Adrenal gland (tissue), 9 donors: ENCODE measurements at regions not wholly inside any gene's neighbourhood (a gene's known extent, or its start where the extent isn't known, plus 50 kb on each side); places are given as distances from the start of the nearest gene placed in this dataset.
"Not testable (repeated sequence)": the region's sequence is repeated elsewhere in the genome, so short reads cannot be mapped to it uniquely, and the experiment has no call there.

ENCODE experiments used
- DNase-seq, 7 donors: peaks; one replicate each; pipeline ENCODE4 v3.0.0-alpha.2; 2019 to 2020
- H3K27ac ChIP-seq, 5 donors: fragments of 200-600 bp; sonication (generic) in 4 of 5; 1 replicate in 3 of 5; 2 replicates in 2 of 5; pipeline versions ENCODE4 v1.5.1 to v1.8.0; 2016 to 2020; ENCODE audit warnings: mild to moderate bottlenecking in 1 of 5
- H3K27me3 ChIP-seq: fragments of 200-600 bp; 2 replicates; pipeline ENCODE4 v1.8.0; 2021
- H3K36me3 ChIP-seq, 2 donors: fragments of 200-600 bp; replicated peaks in 1 of 2; 1 replicate in 1 of 2; 2 replicates in 1 of 2; pipeline versions ENCODE4 v1.5.1 to v1.8.0; 2018 to 2022
- H3K4me1 ChIP-seq, 2 donors: fragments of 200-600 bp; replicated peaks in 1 of 2; 1 replicate in 1 of 2; 2 replicates in 1 of 2; pipeline versions ENCODE4 v1.5.1 to v1.8.0; 2018 to 2021
- H3K4me3 ChIP-seq, 4 donors: fragments of 200-600 bp; sonication (generic) in 3 of 4; one replicate each; pipeline ENCODE4 v1.5.1; 2016 to 2018
- H3K9me3 ChIP-seq, 3 donors: fragments of 200-600 bp; sonication (generic) in 1 of 3; replicated peaks in 1 of 3; 1 replicate in 2 of 3; 2 replicates in 1 of 3; pipeline versions ENCODE4 v1.5.1 to v1.8.0; 2016 to 2021
- CTCF ChIP-seq, 6 experiments: fragments of 450-650 bp in 4 of 6; fragments of 200-600 bp in 2 of 6; sonication (generic) in 1 of 6; IDR thresholded peaks; 1 replicate in 5 of 6; 2 replicates in 1 of 6; pipeline versions ENCODE4 v1.5.1 to v1.8.0; 2016 to 2021; ENCODE audit warnings: antibody characterized with exemption in 6 of 6, mild to moderate bottlenecking in 2 of 6, moderate library complexity in 1 of 6
- POLR2A ChIP-seq, 2 donors: fragments of 450-650 bp; IDR thresholded peaks; one replicate each; pipeline ENCODE4 v1.6.1; 2017; ENCODE audit warnings: antibody characterized with exemption in 2 of 2, mild to moderate bottlenecking in 2 of 2, moderate library complexity in 1 of 2
- WGBS, 4 donors: extraction: QIAGEN DNeasy Blood & Tissue Kit in 2 of 4; methylation state at CpG; one replicate each; pipeline versions ENCODE4 v1.1.5 to v1.1.7; 2013 to 2017; 5-methylcytosine and 5-hydroxymethylcytosine counted together
- intact Hi-C, 2 donors: fragments of 100-400 bp; cut with DNase I; formaldehyde crosslinking; loops; one replicate each; pipeline versions ENCODE4 v1.14.1 to v1.15.0; 2022 to 2023
- donor health status: healthy with polysubstance abuse.
- donor health status: Bipolar disorder and iron deficiency.
- donor health status: DM: yes; HTN: yes; CAD: no.
- donor health status: DM: no; HTN: no; CAD: no.
- donor health status: DM: no; HTN: no; CAD: no.

GRCh38 chr5:121485281-121485680 lies 366.4 kb upstream of the FTMT start:
- H3K27ac ChIP-seq: no peak overlapping the region
- no peak overlapping the region for H3K4me3 ChIP-seq
- no peaks in the 10 kb centered on the region for H3K4me1 ChIP-seq
- TF ChIP-seq CTCF (IDR thresholded peaks at IDR 0.05): no peak
- TF ChIP-seq POLR2A (IDR thresholded peaks at IDR 0.05): no peak
- no peaks in the 10 kb centered on the region for H3K27me3 ChIP-seq
- 54 to 68% (median 55%) methylated on average over 5 of the region's 5 CpGs for WGBS, 4 donors
- no peak for DNase-seq
- H3K9me3 ChIP-seq: no peaks in the 10 kb centered on the region
- intact Hi-C loops: no loop called here
- H3K36me3 ChIP-seq: no peaks in the 10 kb centered on the region

GRCh38 chr5:121485999-121486398 lies 365.7 kb upstream of the FTMT start:
- 78 to 92% (median 88%) methylated on average over 2 of the region's 2 CpGs for WGBS, 4 donors
- H3K4me1 ChIP-seq, H3K9me3 ChIP-seq, H3K27me3 ChIP-seq, DNase-seq, H3K4me3 ChIP-seq, intact Hi-C loops, H3K36me3 ChIP-seq, H3K27ac ChIP-seq: not testable (repeated sequence)

GRCh38 chr5:121489972-121490371 lies 361.7 kb upstream of the FTMT start:
- intact Hi-C loops: no loop called here
- no peaks in the 10 kb centered on the region for H3K36me3 ChIP-seq
- H3K9me3 ChIP-seq: no peaks in the 10 kb centered on the region
- H3K27ac ChIP-seq: no peak overlapping the region
- H3K4me3 ChIP-seq: no peak overlapping the region
- no peak for TF ChIP-seq CTCF (IDR thresholded peaks at IDR 0.05)
- TF ChIP-seq POLR2A (IDR thresholded peaks at IDR 0.05): no peak
- H3K4me1 ChIP-seq: no peaks in the 10 kb centered on the region
- H3K27me3 ChIP-seq: no peaks in the 10 kb centered on the region
- DNase-seq: no peak

- 44 to 60% (median 56%) methylated on average over 1 of the region's 1 CpG for WGBS, 4 donors
- Histone ChIP-seq H3K27me3 (no peaks in the 10 kb centered on the region), H3K4me1 (no peaks in the 10 kb centered on the region), H3K36me3 (no peaks in the 10 kb centered on the region), H3K9me3 (no peaks in the 10 kb centered on the region), H3K4me3 (no peak overlapping the region), H3K27ac (no peak overlapping the region)
- intact Hi-C loops: no loop called here
- DNase-seq: no peak
- no peak for TF ChIP-seq POLR2A (IDR thresholded peaks at IDR 0.05)
- TF ChIP-seq CTCF (IDR thresholded peaks at IDR 0.05): no peak
Measured at GRCh38 chr5:121497176-121497575, 354.5 kb upstream of the FTMT start.

GRCh38 chr5:121500310-121500709 lies 351.4 kb upstream of the FTMT start:
- H3K4me1 ChIP-seq: no peaks in the 10 kb centered on the region
- H3K27ac ChIP-seq: no peak overlapping the region
- no peaks in the 10 kb centered on the region for H3K27me3 ChIP-seq
- H3K36me3 ChIP-seq: no peaks in the 10 kb centered on the region
- intact Hi-C loops: no loop called here
- no peak for TF ChIP-seq POLR2A (IDR thresholded peaks at IDR 0.05)
- TF ChIP-seq CTCF (IDR thresholded peaks at IDR 0.05): no peak
- no peak overlapping the region for H3K4me3 ChIP-seq
- no peaks in the 10 kb centered on the region for H3K9me3 ChIP-seq
- DNase-seq: no peak
- 72 to 86% (median 77%) methylated on average over 2 of the region's 2 CpGs for WGBS, 4 donors
